ENCODE measurements at regions not wholly inside any gene's neighbourhood (a gene's known extent, or its start where the extent isn't known, plus 50 kb on each side); places are given as distances from the start of the nearest gene placed in this dataset.
"Not testable (repeated sequence)": the region's sequence is repeated elsewhere in the genome, so short reads cannot be mapped to it uniquely, and the experiment has no call there.

- no peak for DNase-seq
Measured at GRCh38 chr10:33602278-33602677, 267.8 kb upstream of the NRP1 start.

- no peak for DNase-seq
Measured at GRCh38 chr10:33600381-33600780, 265.9 kb upstream of the NRP1 start.

GRCh38 chr10:33596422-33596821 lies 262.0 kb upstream of the NRP1 start:
- DNase-seq = no peak

- peak; percentile 42 for DNase-seq
Measured at GRCh38 chr10:33594475-33594874, 260.0 kb upstream of the NRP1 start.

- no peak for DNase-seq
Measured at GRCh38 chr10:33588974-33589600, 254.6 kb upstream of the NRP1 start.

- DNase-seq = not testable (repeated sequence)
Measured at GRCh38 chr10:33584596-33584995, 250.1 kb upstream of the NRP1 start.

- no peak for DNase-seq
Measured at GRCh38 chr10:33579996-33580395, 245.5 kb upstream of the NRP1 start.

- no peak for DNase-seq
Measured at GRCh38 chr10:33573606-33574005, 239.1 kb upstream of the NRP1 start.

GRCh38 chr10:33571616-33572015 lies 237.1 kb upstream of the NRP1 start:
- no peak for DNase-seq

GRCh38 chr10:33570495-33570894 lies 236.0 kb upstream of the NRP1 start:
- DNase-seq = no peak

GRCh38 chr10:33569702-33570101 lies 235.2 kb upstream of the NRP1 start:
- no peak for DNase-seq

GRCh38 chr10:33566426-33566825 lies 232.0 kb upstream of the NRP1 start:
- no peak for DNase-seq

GRCh38 chr10:33566001-33566400 lies 231.5 kb upstream of the NRP1 start:
- no peak for DNase-seq

GRCh38 chr10:33565231-33565630 lies 230.8 kb upstream of the NRP1 start:
- no peak for DNase-seq

GRCh38 chr10:33559105-33559504 lies 224.6 kb upstream of the NRP1 start:
- DNase-seq = no peak

GRCh38 chr10:33557313-33557712 lies 222.8 kb upstream of the NRP1 start:
- no peak for DNase-seq

- no peak for DNase-seq
Measured at GRCh38 chr10:33556620-33557019, 222.2 kb upstream of the NRP1 start.

- no peak for DNase-seq
Measured at GRCh38 chr10:33556103-33556502, 221.6 kb upstream of the NRP1 start.

GRCh38 chr10:33553748-33554571 lies 219.5 kb upstream of the NRP1 start:
- DNase-seq = no peak

GRCh38 chr10:33552290-33552689 lies 217.8 kb upstream of the NRP1 start:
- DNase-seq = no peak

- DNase-seq = no peak
Measured at GRCh38 chr10:33550811-33551210, 216.3 kb upstream of the NRP1 start.

- no peak for DNase-seq
Measured at GRCh38 chr10:33547976-33548375, 213.5 kb upstream of the NRP1 start.

GRCh38 chr10:33546031-33546430 lies 211.6 kb upstream of the NRP1 start:
- no peak for DNase-seq
